ENCODE measurements at regions not wholly inside any gene's neighbourhood (a gene's known extent, or its start where the extent isn't known, plus 50 kb on each side); places are given as distances from the start of the nearest gene placed in this dataset.

DNA sequence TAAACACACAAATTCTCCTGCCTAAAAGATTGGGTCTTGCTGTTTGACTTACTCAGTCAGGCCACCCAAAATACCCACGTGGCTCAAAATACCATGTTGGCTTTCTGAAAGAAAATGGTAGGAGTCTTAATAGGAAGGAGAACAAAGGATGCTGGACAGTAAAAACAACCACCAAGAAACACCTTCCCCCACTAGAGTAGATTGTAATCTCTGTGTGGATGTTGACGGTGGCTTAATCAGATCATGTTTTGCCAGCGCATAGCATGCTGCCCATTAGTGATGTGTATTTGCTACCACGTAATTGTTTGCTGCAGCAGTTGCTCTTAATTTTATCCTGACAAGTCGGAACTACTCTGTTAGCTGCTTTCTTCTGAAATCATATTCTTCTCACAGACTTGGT lies 1229.3 kb upstream of the SLC10A2 start:
- Histone ChIP-seq H3K36me3 (replicated peaks in 1 of 2) (no peaks in the 10 kb centered on the region), H3K9me3 (replicated peaks in 1 of 3) (no peaks in the 10 kb centered on the region), H3K27ac (no peak overlapping the region), H3K4me3 (no peak overlapping the region), H3K27me3 (no peaks in the 10 kb centered on the region), H3K4me1 (replicated peaks in 1 of 2) (no peaks in the 10 kb centered on the region)
- intact Hi-C loops (cut with DNase I), result no loop called here
- TF ChIP-seq, protein P1, sequence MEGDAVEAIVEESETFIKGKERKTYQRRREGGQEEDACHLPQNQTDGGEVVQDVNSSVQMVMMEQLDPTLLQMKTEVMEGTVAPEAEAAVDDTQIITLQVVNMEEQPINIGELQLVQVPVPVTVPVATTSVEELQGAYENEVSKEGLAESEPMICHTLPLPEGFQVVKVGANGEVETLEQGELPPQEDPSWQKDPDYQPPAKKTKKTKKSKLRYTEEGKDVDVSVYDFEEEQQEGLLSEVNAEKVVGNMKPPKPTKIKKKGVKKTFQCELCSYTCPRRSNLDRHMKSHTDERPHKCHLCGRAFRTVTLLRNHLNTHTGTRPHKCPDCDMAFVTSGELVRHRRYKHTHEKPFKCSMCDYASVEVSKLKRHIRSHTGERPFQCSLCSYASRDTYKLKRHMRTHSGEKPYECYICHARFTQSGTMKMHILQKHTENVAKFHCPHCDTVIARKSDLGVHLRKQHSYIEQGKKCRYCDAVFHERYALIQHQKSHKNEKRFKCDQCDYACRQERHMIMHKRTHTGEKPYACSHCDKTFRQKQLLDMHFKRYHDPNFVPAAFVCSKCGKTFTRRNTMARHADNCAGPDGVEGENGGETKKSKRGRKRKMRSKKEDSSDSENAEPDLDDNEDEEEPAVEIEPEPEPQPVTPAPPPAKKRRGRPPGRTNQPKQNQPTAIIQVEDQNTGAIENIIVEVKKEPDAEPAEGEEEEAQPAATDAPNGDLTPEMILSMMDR (IDR thresholded peaks at IDR 0.05), result no peak
- no peak for TF ChIP-seq POLR2A (IDR thresholded peaks at IDR 0.05)
- 73 to 81% (median 77%) methylated on average over 5 of the region's 5 CpGs for WGBS, 4 donors
- DNase-seq, result no peak

DNA sequence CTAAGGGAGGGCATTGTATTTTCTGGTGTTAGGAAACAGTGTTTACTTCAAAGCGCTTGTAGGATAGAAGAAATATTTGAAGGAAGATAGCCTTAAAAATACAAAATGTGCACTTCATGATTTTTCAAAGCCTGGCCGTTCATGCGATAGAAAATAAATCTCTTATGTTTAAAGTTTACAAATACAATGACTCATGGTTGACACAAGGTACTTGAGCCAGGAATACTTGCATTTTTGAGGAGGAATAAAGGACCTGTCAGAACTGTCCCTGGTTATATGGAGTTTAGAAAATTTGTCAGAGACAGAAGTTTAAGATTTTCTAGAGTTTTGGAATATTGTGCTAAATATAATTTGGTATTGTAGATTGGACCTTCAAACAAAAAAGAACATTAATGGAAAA lies 1223.2 kb upstream of the SLC10A2 start:
- DNase-seq, result no peak
- H3K27me3 ChIP-seq, result no peaks in the 10 kb centered on the region
- no peaks in the 10 kb centered on the region for H3K9me3 ChIP-seq (replicated peaks in 1 of 3)
- no peaks in the 10 kb centered on the region for H3K4me1 ChIP-seq (replicated peaks in 1 of 2)
- intact Hi-C loops (cut with DNase I), result no loop called here
- H3K4me3 ChIP-seq, result no peak overlapping the region
- no peaks in the 10 kb centered on the region for H3K36me3 ChIP-seq (replicated peaks in 1 of 2)
- TF ChIP-seq, protein P1 (IDR thresholded peaks at IDR 0.05), result no peak
- no peak for TF ChIP-seq POLR2A (IDR thresholded peaks at IDR 0.05)
- WGBS, 4 donors, result 58 to 68% (median 59%) methylated on average over 3 of the region's 3 CpGs
- no peak overlapping the region for H3K27ac ChIP-seq

DNA sequence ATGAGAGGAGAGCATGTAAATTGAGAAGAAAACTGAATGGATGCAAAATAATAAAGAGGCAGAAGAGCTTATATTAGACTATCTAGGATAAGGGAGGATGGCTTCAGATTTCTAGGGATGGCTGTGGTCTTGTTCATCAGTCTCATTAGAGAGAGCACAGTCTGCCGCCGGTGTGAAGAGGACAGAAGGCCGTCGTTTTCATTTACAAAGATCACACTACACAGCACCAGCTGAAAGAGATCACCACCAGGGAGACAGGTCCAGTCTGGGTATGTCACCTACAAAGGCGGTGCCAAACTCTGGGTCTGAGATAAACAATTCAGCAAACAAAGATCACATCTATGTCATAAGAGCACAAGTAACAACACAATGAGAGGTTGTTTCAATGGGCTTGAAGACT lies 1222.3 kb upstream of the SLC10A2 start:
- no peak overlapping the region for H3K27ac ChIP-seq
- no peak for DNase-seq
- intact Hi-C loops (cut with DNase I), result no loop called here
- H3K4me1 ChIP-seq (replicated peaks in 1 of 2), result no peaks in the 10 kb centered on the region
- 70 to 84% (median 75%) methylated on average over 5 of the region's 5 CpGs for WGBS, 4 donors
- H3K27me3 ChIP-seq, result no peaks in the 10 kb centered on the region
- H3K9me3 ChIP-seq (replicated peaks in 1 of 3), result no peaks in the 10 kb centered on the region
- H3K4me3 ChIP-seq, result no peak overlapping the region
- TF ChIP-seq, protein P1 (IDR thresholded peaks at IDR 0.05), result no peak
- TF ChIP-seq POLR2A (IDR thresholded peaks at IDR 0.05), result no peak
- no peaks in the 10 kb centered on the region for H3K36me3 ChIP-seq (replicated peaks in 1 of 2)

DNA sequence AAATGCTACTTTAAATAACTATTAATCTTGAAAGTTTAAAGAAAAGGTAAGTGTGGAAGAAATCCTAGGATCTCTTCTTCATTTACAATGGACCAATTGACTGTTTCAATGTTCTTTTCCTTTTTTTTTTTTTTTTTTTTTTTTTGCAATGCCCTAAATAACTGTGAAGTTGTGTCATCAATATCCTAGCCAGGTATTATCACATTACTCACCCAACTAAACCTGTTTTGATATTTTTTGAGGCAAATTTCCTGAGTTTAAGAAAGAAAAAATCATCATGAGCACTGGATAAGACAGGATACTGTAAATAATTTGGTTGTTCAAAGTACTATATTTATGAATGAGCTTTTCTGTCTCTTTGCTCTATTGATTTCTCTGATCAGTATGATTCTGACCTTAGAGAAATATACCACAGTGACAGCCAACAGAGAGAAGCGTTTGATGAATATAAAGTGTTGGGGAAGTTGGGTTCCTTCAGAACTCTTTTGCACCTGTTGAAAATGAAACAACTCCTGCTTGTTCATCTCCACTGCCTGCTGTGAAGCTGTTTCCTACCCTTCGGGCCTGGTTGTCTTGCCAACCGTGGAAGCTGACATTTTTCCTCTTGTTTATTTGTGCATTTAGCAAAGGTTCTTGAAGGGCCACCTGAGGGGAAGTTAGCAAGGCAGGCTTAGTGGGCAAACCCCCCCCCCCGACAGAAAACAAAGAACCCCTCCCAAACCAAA lies 1220.5 kb upstream of the SLC10A2 start:
- WGBS, 4 donors, result 27 to 43% (median 34%) methylated on average over 4 of the region's 4 CpGs
- Histone ChIP-seq H3K27me3 (no peaks in the 10 kb centered on the region), H3K9me3 (replicated peaks in 1 of 3) (no peaks in the 10 kb centered on the region), H3K36me3 (replicated peaks in 1 of 2) (no peaks in the 10 kb centered on the region), H3K27ac (no peak overlapping the region), H3K4me1 (replicated peaks in 1 of 2) (no peaks in the 10 kb centered on the region), H3K4me3 (no peak overlapping the region)
- intact Hi-C loops (cut with DNase I), result no loop called here
- no peak for DNase-seq
- TF ChIP-seq, protein P1 (IDR thresholded peaks at IDR 0.05), result no peak
- no peak for TF ChIP-seq POLR2A (IDR thresholded peaks at IDR 0.05)
